Endothelial cell of umbilical vein (primary cell): ENCODE measurements at regions not wholly inside any gene's neighbourhood (a gene's known extent, or its start where the extent isn't known, plus 50 kb on each side); places are given as distances from the start of the nearest gene placed in this dataset.

ENCODE experiments used
- BruUV-seq: library from RNA; stranded (reverse); fragments of 400-500 nt; replicated peaks from 2 replicates; lab custom pipeline; 2021; lab: Mats Ljungman, UMichigan
- CTCF ChIA-PET: fragments of 300-600, 350-600 bp; sonication (Branson Sonifier 250); formaldehyde crosslinking; loops from one replicate; lab custom pipeline; 2021; ENCODE audit warnings: antibody characterized with exemption, inconsistent platforms; lab: Charles Lee
- POLR2A ChIA-PET: fragments of 300-600, 350-600 bp; sonication (Branson Sonifier 250); formaldehyde crosslinking; loops from one replicate; lab custom pipeline; 2021; ENCODE audit warnings: antibody characterized with exemption, inconsistent platforms; lab: Charles Lee
- DNase-seq: peaks from one replicate; pipeline ENCODE4 v3.0.0-alpha.2; 2011; ENCODE audit warnings: low read depth, low spot score
- FAIRE-seq: peaks from 2 replicates; lab custom pipeline; 2011; peaks lifted over from hg19 to GRCh38; lab: Jason Lieb, UNC
- H2AFZ ChIP-seq: 2 replicates; pipeline ENCODE4 v1.6.0; 2012; ENCODE audit warnings: low read depth, low read length, control low read depth, inconsistent platforms
- H3K27ac ChIP-seq: 2 replicates; pipeline ENCODE4 v1.5.1; 2011; ENCODE audit warnings: low read depth, mild to moderate bottlenecking, control low read depth, low read length, moderate library complexity; ENCODE audit not compliant: insufficient read depth
- H3K27me3 ChIP-seq, 2 experiments: 2 replicates each; pipeline versions ENCODE4 v1.6.0 to v1.6.1; 2011; ENCODE audit warnings: low read length in 2 of 2, mixed read lengths in 1 of 2; ENCODE audit not compliant: control insufficient read depth in 2 of 2, insufficient read depth in 2 of 2
- H3K36me3 ChIP-seq, 2 experiments: 2 replicates in 1 of 2; 3 replicates in 1 of 2; pipeline ENCODE4 v1.5.1; 2011; ENCODE audit warnings: low read length in 2 of 2, mild to moderate bottlenecking in 1 of 2, moderate library complexity in 1 of 2; ENCODE audit not compliant: control insufficient read depth in 2 of 2, insufficient read depth in 2 of 2; ENCODE audit errors: extremely low read depth in 1 of 2
- H3K4me1 ChIP-seq: 3 replicates; pipeline ENCODE4 v1.5.1; 2011; ENCODE audit warnings: mild to moderate bottlenecking, low read length; ENCODE audit not compliant: control insufficient read depth, insufficient read depth; ENCODE audit errors: extremely low read depth
- H3K4me2 ChIP-seq: 2 replicates; pipeline ENCODE4 v1.6.1; 2011; ENCODE audit warnings: low read length, control low read depth, mixed read lengths; ENCODE audit not compliant: insufficient read depth
- H3K4me3 ChIP-seq, 3 experiments: fragments of 200-600 bp in 1 of 3; sonication (generic), shearing (Covaris generic) in 1 of 3; replicated peaks in 1 of 3; 2 replicates each; pipeline ENCODE4 v1.5.1; 2011 to 2016; ENCODE audit warnings: control low read depth in 3 of 3, low read length in 3 of 3, mild to moderate bottlenecking in 2 of 3, inconsistent platforms in 1 of 3, low read depth in 1 of 3, moderate library complexity in 1 of 3; ENCODE audit not compliant: insufficient read depth in 1 of 3
- H3K79me2 ChIP-seq: 2 replicates; pipeline ENCODE4 v1.6.0; 2012; ENCODE audit warnings: low read length, inconsistent platforms; ENCODE audit not compliant: control insufficient read depth, insufficient read depth
- H3K9ac ChIP-seq: replicated peaks from 2 replicates; pipeline ENCODE3; 2011; ENCODE audit warnings: low read length, control low read depth; ENCODE audit not compliant: insufficient read depth; ENCODE audit errors: extremely low read depth
- H3K9me1 ChIP-seq: replicated peaks from 3 replicates; pipeline ENCODE4 v1.6.0; 2011; ENCODE audit warnings: mild to moderate bottlenecking, low read length; ENCODE audit not compliant: control insufficient read depth, insufficient read depth; ENCODE audit errors: extremely low read depth
- H3K9me3 ChIP-seq: replicated peaks from 2 replicates; pipeline ENCODE4 v1.5.1; 2012; ENCODE audit warnings: low read length, inconsistent platforms; ENCODE audit not compliant: control insufficient read depth, insufficient read depth
- H4K20me1 ChIP-seq: replicated peaks from 2 replicates; pipeline ENCODE3; 2011; ENCODE audit warnings: mild to moderate bottlenecking, low read length; ENCODE audit not compliant: control insufficient read depth, insufficient read depth; ENCODE audit errors: extremely low read depth
- CTCF ChIP-seq, 2 donors: IDR thresholded peaks; 1 replicate in 1 of 2; 2 replicates in 1 of 2; pipeline ENCODE4 v1.5.1; 2011; ENCODE audit warnings: low read length in 2 of 2, mild to moderate bottlenecking in 2 of 2, moderate library complexity in 2 of 2, control low read depth in 1 of 2, inconsistent platforms in 1 of 2, low read depth in 1 of 2; ENCODE audit not compliant: insufficient read depth in 1 of 2; ENCODE audit errors: extremely low read depth in 1 of 2
- EZH2 ChIP-seq: IDR thresholded peaks from 2 replicates; pipeline ENCODE4 v1.6.1; 2012; ENCODE audit warnings: borderline replicate concordance, low read depth, mild to moderate bottlenecking, moderate library complexity, low read length, inconsistent platforms; ENCODE audit not compliant: severe bottlenecking
- FOS ChIP-seq: IDR thresholded peaks from 2 replicates; pipeline ENCODE4 v1.6.1; 2011; ENCODE audit warnings: mild to moderate bottlenecking, low read length, moderate library complexity, borderline replicate concordance; ENCODE audit not compliant: insufficient read depth
- GATA2 ChIP-seq: IDR thresholded peaks from 2 replicates; pipeline ENCODE4 v1.7.0; 2011; ENCODE audit warnings: low read depth, mild to moderate bottlenecking, moderate library complexity, mixed read lengths, low read length; ENCODE audit not compliant: insufficient read length, insufficient read depth
- JUN ChIP-seq: IDR thresholded peaks from 2 replicates; pipeline ENCODE4 v1.6.1; 2011; ENCODE audit warnings: borderline replicate concordance, low read depth; ENCODE audit not compliant: insufficient read length, insufficient read depth
- MAX ChIP-seq: IDR thresholded peaks from 2 replicates; pipeline ENCODE4 v1.6.1; 2011; ENCODE audit not compliant: insufficient read depth, insufficient read length
- MYC ChIP-seq: IDR thresholded peaks from one replicate; pipeline ENCODE4 v1.6.1; 2011; ENCODE audit warnings: mild to moderate bottlenecking, low read depth, low read length
- POLR2A ChIP-seq: IDR thresholded peaks from 2 replicates; pipeline ENCODE4 v1.6.1; 2012; ENCODE audit warnings: low read depth, mild to moderate bottlenecking, control low read depth, low read length
- POLR2AphosphoS5 ChIP-seq: IDR thresholded peaks from 2 replicates; pipeline ENCODE4 v1.6.1; 2012; ENCODE audit warnings: low read depth, mild to moderate bottlenecking, control low read depth, low read length, moderate library complexity; ENCODE audit not compliant: insufficient read depth
- dilution Hi-C: fragments of 300-500 bp; cut with MboI; formaldehyde crosslinking; loops from one replicate; pipeline ENCODE4 v1.15.0; 2019; ENCODE audit warnings: low sequenced_read_pairs; ENCODE audit not compliant: extremely low pct_ligation_motif_present
- intact Hi-C: fragments of 100-400 bp; cut with micrococcal nuclease; formaldehyde crosslinking; loops from one replicate; pipeline ENCODE4 v1.10.0; 2022

GRCh38 chr12:111155521-111155920 lies 213.4 kb downstream of the PHETA1 start:
- no peak overlapping the region for H3K9ac ChIP-seq
- no peak overlapping the region for H3K4me3 ChIP-seq
- no TSS peak for BruUV-seq
- no peak overlapping the region for H3K27ac ChIP-seq
- no peaks in the 10 kb centered on the region for H3K9me1 ChIP-seq
- H3K4me1 ChIP-seq, result no peaks in the 10 kb centered on the region
- H3K27me3 ChIP-seq, result peaks cover 0 to 2% of the 10 kb centered on the region in 2 experiments
- no peaks in the 10 kb centered on the region for H3K79me2 ChIP-seq
- intact Hi-C loops (no loop called here), dilution Hi-C loops (no loop called here)
- TF ChIP-seq MYC (no peak), POLR2AphosphoS5 (no peak), JUN (no peak), FOS (no peak), POLR2A (no peak), CTCF (IDR thresholded peaks at IDR 0.05; ENCODE audit: extremely low read depth in 1 of 2, insufficient read depth in 1 of 2, low read depth in 1 of 2, low read length in 2 of 2) (no peak), GATA2 (no peak), MAX (no peak), EZH2 (no peak)
- no peaks in the 10 kb centered on the region for H3K9me3 ChIP-seq
- ChIA-PET CTCF (no interaction called here), POLR2A (no interaction called here)
- no peak overlapping the region for H3K4me2 ChIP-seq
- no peaks in the 10 kb centered on the region for H3K36me3 ChIP-seq
- H4K20me1 ChIP-seq, result no peaks in the 10 kb centered on the region
- H2AFZ ChIP-seq, result no peak overlapping the region
- DNase-seq (no peak), FAIRE-seq (no peak)
